ENCODE measurements at regions not wholly inside any gene's neighbourhood (a gene's known extent, or its start where the extent isn't known, plus 50 kb on each side); places are given as distances from the start of the nearest gene placed in this dataset.

GRCh38 chr6:14035874-14036273 lies 81.7 kb upstream of the CD83 start:
- no peak for TF ChIP-seq SMC3 (IDR thresholded peaks at IDR 0.05; ENCODE audit: low read depth, low read length)
- no peak for TF ChIP-seq USF1 (IDR thresholded peaks at IDR 0.05; ENCODE audit: borderline replicate concordance, low read depth)
- TF ChIP-seq RXRA (IDR thresholded peaks at IDR 0.05; ENCODE audit: borderline replicate concordance, low read depth), result no peak
- TF ChIP-seq FOXM1 (IDR thresholded peaks at IDR 0.05; ENCODE audit: low read depth), result no peak
- TF ChIP-seq RCOR1 (IDR thresholded peaks at IDR 0.05; ENCODE audit: low read length), result no peak
- TF ChIP-seq RAD21 (IDR thresholded peaks at IDR 0.05; ENCODE audit: low read length), result no peak
- no peak for TF ChIP-seq GABPA (IDR thresholded peaks at IDR 0.05; ENCODE audit: low read depth)
- TF ChIP-seq ZBTB33 (IDR thresholded peaks at IDR 0.05; ENCODE audit: borderline replicate concordance, low read depth), result no peak
- TF ChIP-seq GATA2 (CRISPR knock-in tag; IDR thresholded peaks at IDR 0.05), result no peak
- no peak for TF ChIP-seq CTCF (IDR thresholded peaks at IDR 0.05)
- TF ChIP-seq CHD2 (IDR thresholded peaks at IDR 0.05; ENCODE audit: low read length, partially characterized antibody), result no peak
- no peak for TF ChIP-seq YY1 (IDR thresholded peaks at IDR 0.05; ENCODE audit: low read depth)
- no peak for TF ChIP-seq IRF3 (IDR thresholded peaks at IDR 0.05; ENCODE audit: low read depth, low read length)
- TF ChIP-seq JUND (IDR thresholded peaks at IDR 0.05), result no peak
- no peak for TF ChIP-seq REST (IDR thresholded peaks at IDR 0.05; ENCODE audit: low read depth, low read length)
- TF ChIP-seq PBX3 (IDR thresholded peaks at IDR 0.05), result no peak
- no peak for TF ChIP-seq ELF1 (IDR thresholded peaks at IDR 0.05)
- Histone ChIP-seq H3K9ac (no peak overlapping the region), H3K27ac (ENCODE audit: low read depth in 2 of 2, low read length in 1 of 2) (peak overlapping the region; percentile 34 to 60; a peak in 3 of 4 replicates)

More at GRCh38 chr6:14035874-14036273, 81.7 kb upstream of the CD83 start:
- H4K20me1 ChIP-seq (ENCODE audit: insufficient read depth), result no peaks in the 10 kb centered on the region
- no peaks in the 10 kb centered on the region for H3K9me2 ChIP-seq
- no peak for DNase-seq
- no peaks in the 10 kb centered on the region for H3K9me3 ChIP-seq
- 78% methylated on average over 3 of the region's 3 CpGs for WGBS (ENCODE audit: low lambda C conversion rate)
- ChIA-PET CTCF (interaction anchor here (0.8 to 5.2 kb wide), 4 partner anchors 8 to 127 kb away, joined by 3 to 25 read pairs (median 13); no protein-coding TSS in a partner anchor), POLR2A (no interaction called here)
- 0 out of 2 replicates have a peak overlapping the region, but pooled peaks have one; percentile 39 for H2AFZ ChIP-seq (ENCODE audit: low read depth)
- H3K27me3 ChIP-seq (ENCODE audit: insufficient read depth), result no peaks in the 10 kb centered on the region
- peaks cover 3 to 7% of the 10 kb centered on the region in 2 experiments; a peak in 2 of 4 replicates for H3K4me1 ChIP-seq (ENCODE audit: control insufficient read depth in 1 of 2, insufficient read depth in 2 of 2, low read depth in 1 of 2, low read length in 1 of 2)
- no peaks in the 10 kb centered on the region for H3F3A ChIP-seq (replicated peaks; ENCODE audit: insufficient read depth)
- no peak overlapping the region for H3K4me2 ChIP-seq
- H3K79me2 ChIP-seq (ENCODE audit: insufficient read depth), result no peaks in the 10 kb centered on the region
- H3K4me3 ChIP-seq (ENCODE audit: low read depth in 2 of 2, low read length in 1 of 2), result no peak overlapping the region
- H3K36me3 ChIP-seq (replicated peaks in 1 of 2; ENCODE audit: control insufficient read depth in 1 of 2, insufficient read depth in 2 of 2, low read length in 1 of 2), result no peaks in the 10 kb centered on the region
